Activated CD8-positive, alpha-beta memory T cell treated with anti-CD3 and anti-CD28 coated beads, Interleukin-2, amount 50 U/mL, for 48 hours (primary cell): ENCODE measurements at regions not wholly inside any gene's neighbourhood (a gene's known extent, or its start where the extent isn't known, plus 50 kb on each side); places are given as distances from the start of the nearest gene placed in this dataset.

Experiments
- DNase-seq: peaks from one replicate; pipeline ENCODE4 v3.0.0-alpha.2; 2020

GRCh38 chr14:103207388-103208072, 84.3 kb downstream of the TNFAIP2 start:
- no peak for DNase-seq

- DNase-seq, result no peak
Measured at GRCh38 chr14:103209054-103209453, 85.8 kb downstream of the TNFAIP2 start.

- no peak for DNase-seq
Measured at GRCh38 chr14:103209506-103209905, 86.2 kb downstream of the TNFAIP2 start.

GRCh38 chr14:103213331-103213730, 90.1 kb downstream of the TNFAIP2 start:
- no peak for DNase-seq

- DNase-seq, result no peak
Measured at GRCh38 chr14:103214461-103214958, 91.2 kb downstream of the TNFAIP2 start.

GRCh38 chr14:103216399-103216798, 93.1 kb downstream of the TNFAIP2 start:
- DNase-seq, result no peak

GRCh38 chr14:103216857-103217256, 93.6 kb downstream of the TNFAIP2 start:
- no peak for DNase-seq

- DNase-seq, result no peak
Measured at GRCh38 chr14:103217538-103217937, 94.3 kb downstream of the TNFAIP2 start.

- DNase-seq, result no peak
Measured at GRCh38 chr14:103220134-103220981, 97.1 kb downstream of the TNFAIP2 start.

- DNase-seq, result no peak
Measured at GRCh38 chr14:103220982-103221641, 97.9 kb downstream of the TNFAIP2 start.

GRCh38 chr14:103221781-103222358, 98.6 kb downstream of the TNFAIP2 start:
- DNase-seq, result no peak

- no peak for DNase-seq
Measured at GRCh38 chr14:103223818-103224352, 100.6 kb downstream of the TNFAIP2 start.

- no peak for DNase-seq
Measured at GRCh38 chr14:103225062-103225461, 101.8 kb downstream of the TNFAIP2 start.

- no peak for DNase-seq
Measured at GRCh38 chr14:103225476-103225875, 102.2 kb downstream of the TNFAIP2 start.

GRCh38 chr14:103227094-103227768, 104.0 kb downstream of the TNFAIP2 start:
- no peak for DNase-seq

- DNase-seq, result no peak
Measured at GRCh38 chr14:103228076-103228806, 105.0 kb downstream of the TNFAIP2 start.

- DNase-seq, result no peak
Measured at GRCh38 chr14:103228866-103229265, 105.2 kb upstream of the EIF5 start.

- DNase-seq, result no peak
Measured at GRCh38 chr14:103230021-103230420, 104.0 kb upstream of the EIF5 start.

- DNase-seq, result no peak
Measured at GRCh38 chr14:103230658-103231334, 103.2 kb upstream of the EIF5 start.

- DNase-seq, result no peak
Measured at GRCh38 chr14:103231376-103232019, 102.5 kb upstream of the EIF5 start.
